ENCODE measurements at regions not wholly inside any gene's neighbourhood (a gene's known extent, or its start where the extent isn't known, plus 50 kb on each side); places are given as distances from the start of the nearest gene placed in this dataset.

DNA sequence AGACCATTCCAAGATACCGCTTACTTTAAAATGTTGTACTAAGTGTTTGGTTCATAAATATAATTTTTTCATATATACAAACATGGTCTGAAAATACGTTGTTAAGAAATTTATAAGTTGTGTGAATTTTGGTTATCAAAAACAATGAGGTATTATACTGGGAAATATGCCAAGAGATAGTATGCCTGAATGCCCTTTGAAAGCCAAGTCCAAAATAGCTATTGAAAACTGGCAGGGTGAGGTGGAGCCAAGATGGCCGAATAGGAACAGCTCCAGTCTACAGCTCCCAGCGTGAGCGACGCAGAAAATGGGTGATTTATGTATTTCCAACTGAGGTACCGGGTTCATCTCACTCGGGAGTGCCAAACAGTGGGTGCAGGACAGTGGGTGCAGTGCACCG lies 533.5 kb downstream of the ZNF608 start:
- TF ChIP-seq GATA2 (IDR thresholded peaks at IDR 0.05; ENCODE audit: low read depth, low read length) (no peak), GATA3 (IDR thresholded peaks at IDR 0.05; ENCODE audit: low read depth, low read length) (no peak)

All from SH-SY5Y (cell line).